Stimulated activated CD4-positive, alpha-beta T cell treated with anti-CD3 and anti-CD28 coated beads, Interleukin-1b, Interleukin-23, amount 100 ng/mL, for 4 hours (primary cell): ENCODE measurements at regions not wholly inside any gene's neighbourhood (a gene's known extent, or its start where the extent isn't known, plus 50 kb on each side); places are given as distances from the start of the nearest gene placed in this dataset.

ENCODE experiments used
- DNase-seq, 2 donors: peaks; one replicate each; pipeline ENCODE4 v3.0.0-alpha.2; 2020; ENCODE audit warnings: low read depth in 2 of 2

- no peak for DNase-seq
Measured at GRCh38 chr16:6576606-6577005, 756.0 kb upstream of the RBFOX1 start.

GRCh38 chr16:6576113-6576512, 756.5 kb upstream of the RBFOX1 start:
- no peak for DNase-seq

GRCh38 chr16:6574146-6574545, 758.5 kb upstream of the RBFOX1 start:
- DNase-seq: no peak

GRCh38 chr16:6573577-6573976, 759.1 kb upstream of the RBFOX1 start:
- DNase-seq: no peak

- no peak for DNase-seq
Measured at GRCh38 chr16:6571044-6571443, 761.6 kb upstream of the RBFOX1 start.

GRCh38 chr16:6570530-6570929, 762.1 kb upstream of the RBFOX1 start:
- no peak for DNase-seq

GRCh38 chr16:6562986-6563385, 769.7 kb upstream of the RBFOX1 start:
- no peak for DNase-seq

GRCh38 chr16:6560306-6561100, 772.1 kb upstream of the RBFOX1 start:
- DNase-seq: no peak

- no peak for DNase-seq
Measured at GRCh38 chr16:6558661-6559060, 774.0 kb upstream of the RBFOX1 start.

GRCh38 chr16:6558126-6558525, 774.5 kb upstream of the RBFOX1 start:
- DNase-seq: no peak

GRCh38 chr16:6557353-6558023, 775.2 kb upstream of the RBFOX1 start:
- DNase-seq: no peak

GRCh38 chr16:6549415-6549814, 783.2 kb upstream of the RBFOX1 start:
- no peak for DNase-seq

- no peak for DNase-seq
Measured at GRCh38 chr16:6548507-6548906, 784.1 kb upstream of the RBFOX1 start.

GRCh38 chr16:6547131-6547530, 785.5 kb upstream of the RBFOX1 start:
- DNase-seq: no peak

GRCh38 chr16:6545329-6545728, 787.3 kb upstream of the RBFOX1 start:
- DNase-seq: no peak

GRCh38 chr16:6541267-6541666, 791.4 kb upstream of the RBFOX1 start:
- no peak for DNase-seq

GRCh38 chr16:6536411-6536810, 796.2 kb upstream of the RBFOX1 start:
- DNase-seq: no peak

GRCh38 chr16:6531067-6531466, 801.6 kb upstream of the RBFOX1 start:
- DNase-seq: no peak

GRCh38 chr16:6528217-6528616, 804.4 kb upstream of the RBFOX1 start:
- no peak for DNase-seq

- no peak for DNase-seq
Measured at GRCh38 chr16:6527646-6528045, 805.0 kb upstream of the RBFOX1 start.

GRCh38 chr16:6524501-6524900, 808.1 kb upstream of the RBFOX1 start:
- DNase-seq: no peak

- no peak for DNase-seq
Measured at GRCh38 chr16:6517020-6517720, 815.5 kb upstream of the RBFOX1 start.

GRCh38 chr16:6512512-6512911, 820.1 kb upstream of the RBFOX1 start:
- no peak for DNase-seq
